CD4-positive, alpha-beta T cell treated with Interleukin-2 at 100 ng/mL for 4 hours (primary cell): ENCODE measurements at regions not wholly inside any gene's neighbourhood (a gene's known extent, or its start where the extent isn't known, plus 50 kb on each side); places are given as distances from the start of the nearest gene placed in this dataset.

Experiments used
- DNase-seq: peaks from one replicate; pipeline ENCODE4 v3.0.0-alpha.2; 2020; ENCODE audit warnings: low spot score

- DNase-seq, result no peak
Measured at GRCh38 chr18:47758000-47758399, 172.5 kb downstream of the SMAD2 start.

- DNase-seq, result peak; percentile 56
Measured at GRCh38 chr18:47756364-47757016, 174.0 kb downstream of the SMAD2 start.

GRCh38 chr18:47755102-47755456, 175.4 kb downstream of the SMAD2 start:
- DNase-seq, result no peak

GRCh38 chr18:47754311-47755101, 176.0 kb downstream of the SMAD2 start:
- peak; percentile 24 for DNase-seq

- DNase-seq, result no peak
Measured at GRCh38 chr18:47752796-47753645, 177.4 kb downstream of the SMAD2 start.

GRCh38 chr18:47750889-47751423, 179.5 kb downstream of the SMAD2 start:
- no peak for DNase-seq

GRCh38 chr18:47749600-47749973, 180.9 kb downstream of the SMAD2 start:
- DNase-seq, result no peak

- peak; percentile 79 for DNase-seq
Measured at GRCh38 chr18:47748847-47749599, 181.4 kb downstream of the SMAD2 start.

GRCh38 chr18:47748093-47748796, 182.2 kb downstream of the SMAD2 start:
- DNase-seq, result no peak

- DNase-seq, result no peak
Measured at GRCh38 chr18:47747260-47747795, 183.1 kb downstream of the SMAD2 start.

- DNase-seq, result no peak
Measured at GRCh38 chr18:47746615-47747014, 183.8 kb downstream of the SMAD2 start.

- no peak for DNase-seq
Measured at GRCh38 chr18:47745227-47745626, 185.2 kb downstream of the SMAD2 start.

- DNase-seq, result no peak
Measured at GRCh38 chr18:47737956-47738355, 192.5 kb downstream of the SMAD2 start.

GRCh38 chr18:47737198-47737830, 193.1 kb downstream of the SMAD2 start:
- no peak for DNase-seq

GRCh38 chr18:47736376-47737140, 193.9 kb downstream of the SMAD2 start:
- DNase-seq, result no peak

GRCh38 chr18:47735041-47735702, 195.3 kb downstream of the SMAD2 start:
- DNase-seq, result no peak

GRCh38 chr18:47731276-47731675, 199.2 kb downstream of the SMAD2 start:
- no peak for DNase-seq

- no peak for DNase-seq
Measured at GRCh38 chr18:47730795-47731194, 199.7 kb downstream of the SMAD2 start.

- DNase-seq, result no peak
Measured at GRCh38 chr18:47729356-47729755, 201.1 kb downstream of the SMAD2 start.
